GM23338 (cell line): ENCODE measurements at regions not wholly inside any gene's neighbourhood (a gene's known extent, or its start where the extent isn't known, plus 50 kb on each side); places are given as distances from the start of the nearest gene placed in this dataset.

ENCODE experiments used
- CREB1 ChIP-seq: fragments of 250-450 bp; sonication (Bioruptor Pico); IDR thresholded peaks from 2 replicates; pipeline ENCODE4 v1.5.0; 2020; ENCODE audit warnings: low read depth, mild to moderate bottlenecking, moderate library complexity
- CTCF ChIP-seq, 2 experiments: fragments of 200-600 bp in 1 of 2; sonication (generic) in 1 of 2; conservative IDR thresholded peaks; 2 replicates each; pipeline versions ENCODE4 v1.5.1 to v1.6.1; 2016 to 2017; ENCODE audit warnings: antibody characterized with exemption in 2 of 2, low read depth in 2 of 2, mild to moderate bottlenecking in 2 of 2, moderate library complexity in 1 of 2
- ETS1 ChIP-seq: IDR thresholded peaks from 2 replicates; pipeline ENCODE4 v1.6.1; 2016; ENCODE audit warnings: antibody characterized with exemption
- EZH2 ChIP-seq: fragments of 200-600 bp; sonication (generic); IDR thresholded peaks from one replicate; pipeline ENCODE4 v1.8.0; 2017; ENCODE audit warnings: antibody characterized with exemption, mild to moderate bottlenecking, low read depth; ENCODE audit not compliant: unreplicated experiment
- EZH2phosphoT487 ChIP-seq: fragments of 200-600 bp; sonication (generic); IDR thresholded peaks from one replicate; pipeline ENCODE4 v1.8.1; 2018; ENCODE audit warnings: antibody characterized with exemption; ENCODE audit not compliant: unreplicated experiment
- JUNB ChIP-seq: IDR thresholded peaks from one replicate; pipeline ENCODE4 v1.6.1; 2016; ENCODE audit warnings: antibody characterized with exemption; ENCODE audit not compliant: unreplicated experiment
- POLR2AphosphoS5 ChIP-seq: IDR thresholded peaks from 2 replicates; pipeline ENCODE4 v1.6.1; 2016; ENCODE audit warnings: antibody characterized with exemption, low read depth
- REST ChIP-seq: IDR thresholded peaks from one replicate; pipeline ENCODE4 v1.6.1; 2018; ENCODE audit warnings: antibody characterized with exemption; ENCODE audit not compliant: unreplicated experiment
- STAT1 ChIP-seq: IDR thresholded peaks from one replicate; pipeline ENCODE4 v1.6.1; 2016; ENCODE audit warnings: antibody characterized with exemption; ENCODE audit not compliant: unreplicated experiment
- ZNF114 ChIP-seq: fragments of 250-450 bp; sonication (Bioruptor Pico); IDR thresholded peaks from 2 replicates; pipeline ENCODE4 v1.5.0; 2020; ENCODE audit warnings: mild to moderate bottlenecking, moderate library complexity
- ZNF331 ChIP-seq: fragments of 250-450 bp; sonication (Bioruptor Pico); IDR thresholded peaks from 2 replicates; pipeline ENCODE4 v1.5.0; 2020; ENCODE audit warnings: low read depth, mild to moderate bottlenecking, moderate library complexity

GRCh38 chr4:159829184-159829583, 726.3 kb downstream of the RAPGEF2 start:
- TF ChIP-seq EZH2 (no peak), REST (no peak), CTCF (conservative IDR thresholded peaks at IDR 0.05; ENCODE audit: low read depth in 2 of 2) (no peak), JUNB (no peak), ETS1 (no peak), POLR2AphosphoS5 (no peak), STAT1 (no peak), CREB1 (no peak), ZNF114 (CRISPR knock-in tag) (no peak), ZNF331 (CRISPR knock-in tag) (no peak), EZH2phosphoT487 (no peak)
